Dendritic cell treated with granulocyte-macrophage colony-stimulating factor and Interleukin-4, amounts not matched to agents 40 ng/mL and 50 ng/mL, for 4 days (primary cell): ENCODE measurements at regions not wholly inside any gene's neighbourhood (a gene's known extent, or its start where the extent isn't known, plus 50 kb on each side); places are given as distances from the start of the nearest gene placed in this dataset.
"Not testable (repeated sequence)": the region's sequence is repeated elsewhere in the genome, so short reads cannot be mapped to it uniquely, and the experiment has no call there.

Experiments used
- H3K27ac Mint-ChIP-seq: one replicate; pipeline ENCODE4 v1.8.0; 2022; ENCODE audit warnings: mild to moderate bottlenecking, mixed read lengths
- H3K27me3 Mint-ChIP-seq: one replicate; pipeline ENCODE4 v1.8.0; 2022; ENCODE audit warnings: mild to moderate bottlenecking, mixed read lengths
- H3K36me3 Mint-ChIP-seq: one replicate; pipeline ENCODE4 v1.8.0; 2022; ENCODE audit warnings: low read depth, mixed read lengths
- H3K4me1 Mint-ChIP-seq: one replicate; pipeline ENCODE4 v1.8.0; 2022; ENCODE audit warnings: low read depth, mixed read lengths
- H3K4me3 Mint-ChIP-seq: one replicate; pipeline ENCODE4 v1.8.0; 2022; ENCODE audit warnings: mild to moderate bottlenecking, moderate library complexity, mixed read lengths
- H3K9me3 Mint-ChIP-seq: one replicate; pipeline ENCODE4 v1.8.0; 2022; ENCODE audit warnings: mixed read lengths
- intact Hi-C: fragments of 100-400 bp; cut with micrococcal nuclease; formaldehyde crosslinking; loops from one replicate; pipeline ENCODE4 v1.15.0; 2022

DNA sequence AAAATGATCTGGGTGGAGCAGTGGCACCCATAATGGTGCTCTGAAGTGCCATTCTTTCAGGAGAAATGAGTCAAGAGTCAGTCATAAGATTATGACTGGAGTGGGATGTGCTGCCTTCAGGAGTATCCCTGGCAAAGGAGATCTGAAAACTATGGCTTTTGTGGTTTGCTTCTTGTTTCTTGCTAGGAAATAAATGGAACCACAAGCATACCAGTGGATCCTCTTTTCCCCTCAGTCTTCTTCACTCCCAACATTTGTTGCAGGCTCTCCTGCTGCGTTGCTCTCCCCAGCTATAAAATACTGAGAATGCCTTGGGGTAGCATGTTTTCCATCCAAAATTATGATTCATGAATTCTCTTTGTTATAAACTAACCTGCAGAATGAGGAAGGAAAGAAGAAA is 199.1 kb downstream of the NNT start:
- H3K36me3 Mint-ChIP-seq: no peaks in the 10 kb centered on the region
- H3K27me3 Mint-ChIP-seq: no peaks in the 10 kb centered on the region
- no peak overlapping the region for H3K4me3 Mint-ChIP-seq
- H3K27ac Mint-ChIP-seq: no peak overlapping the region
- no peaks in the 10 kb centered on the region for H3K9me3 Mint-ChIP-seq
- no peaks in the 10 kb centered on the region for H3K4me1 Mint-ChIP-seq
- intact Hi-C loops: no loop called here

DNA sequence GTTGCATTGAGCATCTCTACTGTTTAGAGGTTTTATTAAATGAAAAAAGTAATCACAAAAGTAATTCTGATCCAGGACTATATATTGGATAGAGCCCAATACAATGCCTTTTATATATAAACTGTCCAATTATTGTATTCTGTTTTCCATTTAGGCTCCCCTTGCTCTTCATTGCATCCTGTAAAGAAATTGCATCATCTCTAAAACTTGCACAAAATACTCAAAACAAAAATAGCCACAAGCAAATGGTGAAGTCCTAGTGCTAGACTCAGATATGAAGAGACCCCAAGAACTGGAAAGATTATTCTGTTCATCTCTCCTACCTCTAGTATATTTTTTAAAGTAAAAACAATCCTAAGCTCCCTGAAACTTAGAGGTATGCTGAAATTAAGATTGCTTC is 195.8 kb downstream of the NNT start:
- no peak overlapping the region for H3K27ac Mint-ChIP-seq
- intact Hi-C loops: no loop called here
- H3K36me3 Mint-ChIP-seq: no peaks in the 10 kb centered on the region
- no peaks in the 10 kb centered on the region for H3K4me1 Mint-ChIP-seq
- peaks cover 9% of the 10 kb centered on the region for H3K9me3 Mint-ChIP-seq
- no peak overlapping the region for H3K4me3 Mint-ChIP-seq
- no peaks in the 10 kb centered on the region for H3K27me3 Mint-ChIP-seq

DNA sequence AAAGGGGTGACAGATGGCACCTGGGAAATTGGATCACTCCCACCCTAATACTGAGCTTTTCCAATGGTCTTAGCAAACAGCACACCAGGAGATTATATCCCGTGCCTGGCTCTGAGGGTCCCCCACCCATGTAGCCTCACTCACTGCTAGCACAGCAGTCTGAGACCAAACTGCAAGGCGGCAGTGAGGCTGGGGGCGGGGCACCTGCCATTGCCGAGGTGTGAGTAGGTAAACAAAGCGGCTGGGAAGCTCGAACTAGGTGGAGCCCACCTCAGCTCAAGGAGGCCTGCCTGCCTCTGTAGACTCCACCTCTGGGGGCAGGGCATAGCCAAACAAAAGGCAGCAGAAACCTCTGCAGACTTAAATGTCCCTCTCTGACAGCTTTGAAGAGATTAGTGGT is 188.9 kb downstream of the NNT start:
- H3K4me3 Mint-ChIP-seq, H3K27me3 Mint-ChIP-seq, H3K36me3 Mint-ChIP-seq, H3K4me1 Mint-ChIP-seq, H3K27ac Mint-ChIP-seq, intact Hi-C loops: not testable (repeated sequence)
- peaks cover 18% of the 10 kb centered on the region for H3K9me3 Mint-ChIP-seq

DNA sequence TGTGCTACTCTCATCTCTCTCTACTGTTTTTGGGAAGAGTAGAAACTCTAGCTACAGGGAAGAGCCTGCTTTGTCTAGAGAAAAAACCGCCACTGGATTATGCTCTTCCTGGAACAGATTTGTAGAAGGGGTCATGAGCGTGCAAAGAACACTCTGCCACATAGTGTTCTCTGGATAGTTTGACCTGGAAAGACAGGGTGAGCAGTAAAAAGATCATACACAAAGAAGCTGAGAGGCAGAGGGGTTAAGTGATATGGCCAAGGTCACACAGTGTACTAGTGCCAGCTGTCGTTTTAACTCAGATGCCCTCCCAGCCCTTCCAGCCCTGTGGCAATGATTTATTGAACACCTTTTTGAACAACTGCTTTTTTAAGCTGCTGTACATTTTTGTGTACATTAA is 182.2 kb downstream of the NNT start:
- Mint-ChIP-seq H3K27me3 (no peaks in the 10 kb centered on the region), H3K4me3 (no peak overlapping the region), H3K9me3 (no peaks in the 10 kb centered on the region), H3K4me1 (no peaks in the 10 kb centered on the region), H3K27ac (no peak overlapping the region), H3K36me3 (no peaks in the 10 kb centered on the region)
- intact Hi-C loops: no loop called here

DNA sequence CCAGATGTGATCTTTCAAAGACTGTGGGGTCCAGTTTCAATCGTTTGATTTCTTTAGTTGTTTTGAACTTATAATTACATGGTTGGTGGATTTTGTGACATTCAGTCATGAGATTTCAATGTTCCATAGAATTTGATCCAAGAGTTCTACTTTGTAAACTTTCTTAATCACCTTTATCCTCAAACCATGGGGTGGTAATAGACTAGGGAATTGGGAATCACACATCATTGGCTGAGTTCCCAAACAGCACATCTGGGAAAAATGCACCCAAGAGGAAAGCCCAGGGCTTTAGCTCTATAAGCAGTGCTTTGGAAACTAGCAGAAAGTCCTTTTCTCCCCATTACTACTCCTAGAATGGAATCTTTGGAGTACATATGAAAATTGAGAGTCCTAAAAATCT is 177.6 kb downstream of the NNT start:
- peaks cover 8% of the 10 kb centered on the region for H3K9me3 Mint-ChIP-seq
- no peaks in the 10 kb centered on the region for H3K36me3 Mint-ChIP-seq
- H3K27me3 Mint-ChIP-seq: no peaks in the 10 kb centered on the region
- H3K4me3 Mint-ChIP-seq: no peak overlapping the region
- intact Hi-C loops: no loop called here
- no peaks in the 10 kb centered on the region for H3K4me1 Mint-ChIP-seq
- no peak overlapping the region for H3K27ac Mint-ChIP-seq

DNA sequence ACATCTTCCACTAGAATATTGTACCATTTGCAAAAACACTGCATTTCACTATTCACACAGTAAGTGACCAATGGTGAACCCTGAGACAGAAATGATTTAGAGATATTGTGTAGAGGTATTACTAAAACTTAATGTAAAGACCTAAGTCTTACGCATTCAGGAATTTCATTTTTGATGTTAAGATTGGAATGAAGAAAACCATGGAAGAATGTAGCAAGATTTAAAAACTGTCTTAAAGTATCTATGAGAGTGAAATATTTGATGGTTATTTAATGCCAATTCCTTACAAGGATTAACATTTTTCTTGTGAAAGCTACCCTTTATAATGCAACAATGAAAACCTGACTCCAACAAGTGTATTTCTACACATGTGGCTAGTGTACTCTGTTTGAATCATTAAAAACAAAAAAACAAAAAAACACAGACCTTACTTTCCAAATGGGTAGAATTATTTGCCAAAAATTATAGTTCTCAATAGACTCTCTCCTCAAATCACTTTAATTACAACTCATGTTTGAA is 172.0 kb downstream of the NNT start:
- Mint-ChIP-seq H3K27me3 (no peaks in the 10 kb centered on the region), H3K4me1 (peaks cover 9% of the 10 kb centered on the region), H3K9me3 (peaks cover 8% of the 10 kb centered on the region), H3K36me3 (no peaks in the 10 kb centered on the region), H3K27ac (no peak overlapping the region), H3K4me3 (no peak overlapping the region)
- intact Hi-C loops: no loop called here

DNA sequence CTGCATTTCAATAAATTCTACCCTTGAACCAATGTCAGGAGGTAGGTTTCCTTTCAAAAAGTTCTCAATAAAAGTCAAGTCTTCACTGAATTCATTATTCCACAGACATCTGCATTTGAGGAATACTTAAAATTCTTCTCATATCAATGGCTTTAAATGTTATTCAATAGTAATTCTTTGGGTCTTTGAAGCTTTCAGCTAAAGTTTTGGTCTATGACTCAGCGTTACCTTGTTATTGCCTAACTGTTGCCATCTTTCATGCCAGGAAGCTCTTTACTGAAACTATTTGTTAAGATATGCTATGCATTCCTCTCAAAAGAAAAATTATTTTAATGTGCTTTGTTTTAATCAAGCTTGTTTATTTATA is 170.5 kb downstream of the NNT start:
- Mint-ChIP-seq H3K27me3 (no peaks in the 10 kb centered on the region), H3K4me1 (peaks cover 9% of the 10 kb centered on the region), H3K4me3 (no peak overlapping the region), H3K9me3 (peaks cover 8% of the 10 kb centered on the region), H3K36me3 (no peaks in the 10 kb centered on the region), H3K27ac (no peak overlapping the region)
- intact Hi-C loops: no loop called here

DNA sequence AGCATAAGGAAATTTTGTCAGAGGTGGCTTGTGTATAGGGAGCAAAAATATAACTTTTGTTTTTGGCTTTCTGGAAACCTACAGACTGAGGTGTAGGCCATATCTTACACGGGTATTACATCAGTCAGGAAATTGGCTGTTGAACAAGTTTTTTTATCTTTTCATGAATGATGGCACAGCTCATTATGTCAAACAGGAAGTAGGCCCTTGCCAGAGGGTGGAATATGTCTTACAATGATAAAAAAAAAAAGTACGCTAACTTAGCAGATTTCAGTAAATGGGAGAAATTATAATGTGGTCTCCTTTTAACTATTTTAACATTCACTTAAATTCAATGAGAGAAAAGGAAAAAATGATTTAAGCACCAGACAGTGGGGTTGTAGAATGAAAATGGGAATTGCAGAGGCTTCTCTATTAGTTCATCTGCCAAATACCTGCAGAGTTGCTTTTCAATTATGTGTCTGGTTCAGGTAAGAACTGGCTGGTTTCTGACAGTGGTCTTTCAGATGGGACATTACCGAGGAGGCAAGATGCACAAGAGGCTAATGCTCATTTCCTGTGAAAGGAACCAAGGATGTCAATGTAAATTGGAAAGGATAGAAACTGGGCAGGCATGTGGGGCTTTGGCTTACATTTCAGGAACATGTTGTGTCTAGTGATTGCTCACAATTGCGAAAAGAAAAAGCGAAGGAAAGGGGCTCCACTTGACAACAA is 169.9 kb downstream of the NNT start:
- Mint-ChIP-seq H3K4me3 (no peak overlapping the region), H3K27me3 (no peaks in the 10 kb centered on the region), H3K27ac (no peak overlapping the region), H3K4me1 (peaks cover 9% of the 10 kb centered on the region), H3K9me3 (peaks cover 8% of the 10 kb centered on the region), H3K36me3 (no peaks in the 10 kb centered on the region)
- intact Hi-C loops: no loop called here

DNA sequence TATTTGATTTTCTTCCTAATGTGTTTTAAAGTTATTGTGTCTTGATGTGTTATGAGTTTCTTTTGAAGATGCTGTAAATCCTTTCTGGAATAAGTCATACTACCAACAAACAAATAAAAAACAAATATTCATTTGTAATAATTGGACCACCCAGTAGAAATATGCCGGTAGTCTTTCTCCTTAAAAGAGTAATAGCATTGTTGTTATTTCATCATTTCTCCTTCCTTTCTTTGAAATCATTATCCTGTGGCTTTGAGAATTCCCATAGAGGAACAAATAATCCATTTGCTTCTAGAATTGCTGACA is 169.4 kb downstream of the NNT start:
- peaks cover 4% of the 10 kb centered on the region for H3K9me3 Mint-ChIP-seq
- H3K4me1 Mint-ChIP-seq: peaks cover 9% of the 10 kb centered on the region
- H3K27me3 Mint-ChIP-seq: no peaks in the 10 kb centered on the region
- H3K27ac Mint-ChIP-seq: no peak overlapping the region
- intact Hi-C loops: no loop called here
- no peaks in the 10 kb centered on the region for H3K36me3 Mint-ChIP-seq
- H3K4me3 Mint-ChIP-seq: no peak overlapping the region

DNA sequence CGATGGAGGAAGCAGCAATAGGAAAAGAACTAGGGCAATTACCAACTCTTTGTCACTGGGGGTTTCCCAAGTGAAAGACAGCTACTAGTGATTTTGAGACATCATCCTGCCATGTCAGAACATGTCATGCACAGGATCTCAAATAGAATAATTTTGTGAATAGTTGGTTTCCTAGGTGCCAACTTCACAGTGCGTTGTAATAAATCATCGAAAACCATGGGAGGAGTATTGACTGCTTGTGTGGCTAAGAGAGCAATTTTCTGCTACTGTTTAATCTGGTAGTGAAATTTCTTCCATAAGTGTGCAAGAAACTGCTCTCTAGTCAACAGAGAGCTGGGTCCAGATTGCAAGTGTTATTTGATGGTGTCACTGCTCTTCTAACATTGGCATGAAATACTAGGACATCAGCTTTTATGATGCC is 168.6 kb downstream of the NNT start:
- Mint-ChIP-seq H3K4me1 (peaks cover 9% of the 10 kb centered on the region), H3K27ac (no peak overlapping the region), H3K4me3 (no peak overlapping the region), H3K36me3 (no peaks in the 10 kb centered on the region), H3K27me3 (no peaks in the 10 kb centered on the region), H3K9me3 (no peaks in the 10 kb centered on the region)
- intact Hi-C loops: no loop called here

DNA sequence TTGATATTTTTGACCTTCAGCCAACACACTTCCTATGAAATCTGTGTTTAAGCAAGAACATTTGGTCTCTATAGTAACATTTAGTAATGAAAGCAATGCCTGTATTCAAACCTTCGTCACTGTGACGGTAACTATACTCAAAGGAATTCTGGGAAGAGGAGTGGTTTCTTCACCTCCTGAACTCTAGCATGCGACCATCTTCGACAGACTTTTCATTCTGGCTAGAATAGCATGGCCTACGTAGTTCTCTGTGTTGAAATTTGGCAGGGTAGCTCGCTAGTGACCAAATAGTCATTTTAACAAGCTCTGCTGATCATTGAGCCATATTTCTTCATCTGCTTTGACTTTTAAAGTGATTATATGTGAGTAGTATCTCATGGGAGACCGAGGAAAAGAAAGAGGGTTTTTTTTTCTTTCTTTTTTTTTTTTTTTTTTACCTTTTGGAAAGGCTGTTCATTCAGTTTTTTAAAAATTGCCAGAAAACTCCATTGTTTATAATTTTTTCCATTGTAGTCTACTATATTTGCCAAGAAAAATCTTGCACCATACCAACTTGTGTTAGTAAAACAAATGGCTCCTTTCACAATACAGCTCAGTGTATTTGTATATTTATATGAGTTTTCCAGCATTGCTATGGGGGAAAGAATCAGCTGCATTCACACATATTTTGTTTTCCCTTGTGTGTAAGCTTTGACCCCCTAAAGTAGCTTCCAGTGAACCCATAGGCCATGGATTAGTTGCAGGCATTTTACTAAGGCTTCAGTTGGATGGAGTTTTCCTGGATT is 166.8 kb downstream of the NNT start:
- H3K27ac Mint-ChIP-seq: no peak overlapping the region
- no peaks in the 10 kb centered on the region for H3K36me3 Mint-ChIP-seq
- H3K4me3 Mint-ChIP-seq: no peak overlapping the region
- H3K27me3 Mint-ChIP-seq: no peaks in the 10 kb centered on the region
- intact Hi-C loops: no loop called here
- H3K9me3 Mint-ChIP-seq: no peaks in the 10 kb centered on the region
- peaks cover 9% of the 10 kb centered on the region for H3K4me1 Mint-ChIP-seq
